Choroid plexus epithelial cell (primary cell): ENCODE measurements at regions not wholly inside any gene's neighbourhood (a gene's known extent, or its start where the extent isn't known, plus 50 kb on each side); places are given as distances from the start of the nearest gene placed in this dataset.

Experiments used
- DNase-seq: peaks from one replicate; pipeline ENCODE4 v3.0.0-alpha.2; 2010; ENCODE audit warnings: low read depth
- H3K4me3 ChIP-seq: 2 replicates; pipeline ENCODE4 v1.5.1; 2011; ENCODE audit warnings: low read depth, mild to moderate bottlenecking, control low read depth, low read length, moderate library complexity
- CTCF ChIP-seq: conservative IDR thresholded peaks from 2 replicates; pipeline ENCODE4 v1.5.1; 2011; ENCODE audit warnings: low read depth, mild to moderate bottlenecking, control low read depth, inconsistent platforms, low read length, moderate library complexity

GRCh38 chr9:110106661-110107060 lies 101.3 kb downstream of the C9orf152 start:
- no peak overlapping the region for H3K4me3 ChIP-seq
- no peak for DNase-seq
- TF ChIP-seq CTCF: no peak

GRCh38 chr9:110109333-110110092 lies 98.4 kb downstream of the C9orf152 start:
- TF ChIP-seq CTCF: no peak
- no peak overlapping the region for H3K4me3 ChIP-seq
- no peak for DNase-seq

- H3K4me3 ChIP-seq: no peak overlapping the region
- DNase-seq: no peak
- no peak for TF ChIP-seq CTCF
Measured at GRCh38 chr9:110110154-110110553, 97.8 kb downstream of the C9orf152 start.

GRCh38 chr9:110111868-110112267 lies 96.1 kb downstream of the C9orf152 start:
- no peak overlapping the region for H3K4me3 ChIP-seq
- no peak for TF ChIP-seq CTCF
- DNase-seq: no peak

- H3K4me3 ChIP-seq: no peak overlapping the region
- TF ChIP-seq CTCF: no peak
- no peak for DNase-seq
Measured at GRCh38 chr9:110112792-110113191, 95.2 kb downstream of the C9orf152 start.

- no peak overlapping the region for H3K4me3 ChIP-seq
- DNase-seq: no peak
- TF ChIP-seq CTCF: no peak
Measured at GRCh38 chr9:110114086-110114858, 93.7 kb downstream of the C9orf152 start.
